ENCODE measurements at regions not wholly inside any gene's neighbourhood (a gene's known extent, or its start where the extent isn't known, plus 50 kb on each side); places are given as distances from the start of the nearest gene placed in this dataset.

- Histone ChIP-seq H3K4me3 (ENCODE audit: extremely low read depth in 1 of 4, insufficient read depth in 2 of 4, low read depth in 3 of 4, low read length in 4 of 4) (no peak overlapping the region), H3K18ac (ENCODE audit: extremely low read depth, low read length) (no peak overlapping the region), H3K79me2 (ENCODE audit: control insufficient read depth in 1 of 2, insufficient read depth in 2 of 2, low read length in 2 of 2) (no peaks in the 10 kb centered on the region), H2BK5ac (ENCODE audit: low read depth, low read length) (no peak overlapping the region), H3K56ac (replicated peaks; ENCODE audit: insufficient read length, low read depth, low read length) (no peak overlapping the region), H4K20me1 (replicated peaks in 1 of 2; ENCODE audit: control insufficient read depth in 1 of 2, insufficient read depth in 2 of 2, low read length in 2 of 2) (peaks cover 0 to 1% of the 10 kb centered on the region in 2 experiments), H3K14ac (ENCODE audit: insufficient read length) (no peak overlapping the region), H3K23me2 (ENCODE audit: low read depth, low read length) (no peaks in the 10 kb centered on the region), H3K4me1 (replicated peaks in 1 of 4; ENCODE audit: control insufficient read depth in 3 of 4, insufficient read depth in 4 of 4, low read length in 3 of 4) (peaks cover 0 to 3% (median 0%) of the 10 kb centered on the region in 4 experiments; a peak in 2 of 7 replicates), H4K8ac (ENCODE audit: extremely low read depth, insufficient read depth, low read length) (no peak overlapping the region), H3K4ac (replicated peaks; ENCODE audit: insufficient read length, low read depth, low read length) (no peak overlapping the region), H4K91ac (replicated peaks; ENCODE audit: insufficient read length, low read length) (no peak overlapping the region), H3K27ac (ENCODE audit: low read depth, low read length) (no peak overlapping the region), H3K9me3 (ENCODE audit: insufficient read depth in 2 of 2, low read depth in 1 of 2, low read length in 1 of 2) (peaks cover 9 to 10% of the 10 kb centered on the region in 2 experiments; a peak in 2 of 4 replicates), H2BK20ac (ENCODE audit: low read length) (no peak overlapping the region), H4K5ac (ENCODE audit: insufficient read length, low read depth, low read length) (no peak overlapping the region), H2BK12ac (ENCODE audit: low read depth, low read length) (no peak overlapping the region), H3K9ac (replicated peaks in 1 of 4; ENCODE audit: extremely low read depth in 1 of 4, low read depth in 3 of 4, low read length in 3 of 4) (no peak overlapping the region), H3K23ac (ENCODE audit: insufficient read length) (no peak overlapping the region), H3K4me2 (ENCODE audit: insufficient read depth in 1 of 2, low read depth in 2 of 2, low read length in 2 of 2) (no peak overlapping the region), H2AFZ (ENCODE audit: low read length) (no peak overlapping the region), H2BK15ac (ENCODE audit: low read length) (no peak overlapping the region), H3K27me3 (replicated peaks in 1 of 4; ENCODE audit: control insufficient read depth in 3 of 4, extremely low read depth in 1 of 4, insufficient read depth in 3 of 4, low read length in 3 of 4) (no peaks in the 10 kb centered on the region), H3K79me1 (ENCODE audit: low read depth, low read length) (no peaks in the 10 kb centered on the region), H3K36me3 (ENCODE audit: control insufficient read depth in 2 of 4, insufficient read depth in 4 of 4, low read length in 3 of 4) (no peaks in the 10 kb centered on the region), H2AK5ac (ENCODE audit: low read depth, low read length) (no peak overlapping the region), H2BK120ac (replicated peaks; ENCODE audit: low read depth, low read length) (no peak overlapping the region)
- WGBS, 2 experiments (ENCODE audit: extremely low coverage in 1 of 2, insufficient coverage in 1 of 2, insufficient read length in 1 of 2, insufficient replicate concordance in 2 of 2, low coverage in 1 of 2, low lambda C conversion rate in 2 of 2, missing lambda C conversion rate in 1 of 2) = 91% methylated on average over 12 of the region's 13 CpGs; no CpG with 5 or more reads in 1 of the 2 experiments
- no peak for FAIRE-seq
- ChIA-PET CTCF (ENCODE audit: partially characterized antibody) (interaction anchor here (0.8 to 3.2 kb wide), 9 partner anchors 9 to 103 kb away, joined by 3 to 11 read pairs (median 5); no protein-coding TSS in a partner anchor), POLR2A (ENCODE audit: partially characterized antibody) (no interaction called here)
- DNase-seq (ENCODE audit: low read depth in 1 of 2, low spot score in 2 of 2) = no peak
- TF ChIP-seq POU5F1 (IDR thresholded peaks at IDR 0.05; ENCODE audit: low read depth, low read length) (no peak), TCF12 (IDR thresholded peaks at IDR 0.05; ENCODE audit: low read depth, low read length) (no peak), HDAC2 (IDR thresholded peaks at IDR 0.05; ENCODE audit: borderline replicate concordance in 1 of 2, low read depth in 2 of 2, low read length in 2 of 2) (no peak), RXRA (IDR thresholded peaks at IDR 0.05; ENCODE audit: insufficient read depth, low read depth, low read length) (no peak), TBP (IDR thresholded peaks at IDR 0.05; ENCODE audit: low read depth, low read length) (no peak), BACH1 (IDR thresholded peaks at IDR 0.05; ENCODE audit: low read length) (no peak), JUN (IDR thresholded peaks at IDR 0.05; ENCODE audit: low read depth, low read length) (no peak), HDAC6 (IDR thresholded peaks at IDR 0.05; ENCODE audit: low read depth, low read length) (no peak), SIX5 (IDR thresholded peaks at IDR 0.05; ENCODE audit: low read depth, low read length) (no peak), RNF2 (IDR thresholded peaks at IDR 0.05; ENCODE audit: borderline replicate concordance, low read depth, low read length, missing control alignments, poor library complexity, severe bottlenecking) (no peak), MAFK (IDR thresholded peaks at IDR 0.05; ENCODE audit: low read depth, low read length) (no peak), ASH2L (IDR thresholded peaks at IDR 0.05; ENCODE audit: low read length) (no peak), SIN3A (conservative IDR thresholded peaks at IDR 0.05 in 1 of 2, IDR thresholded peaks at IDR 0.05 in 1 of 2; ENCODE audit: low read depth in 1 of 2, low read length in 2 of 2) (no peak)
These were observed 138.2 kb upstream of the VSTM2B start for GRCh38 chr19:29387586-29387985.
